Panc1 (cell line): ENCODE measurements at regions not wholly inside any gene's neighbourhood (a gene's known extent, or its start where the extent isn't known, plus 50 kb on each side); places are given as distances from the start of the nearest gene placed in this dataset.

ENCODE experiments used
- CTCF ChIP-seq: fragments of 450-650 bp; IDR thresholded peaks from 2 replicates; pipeline ENCODE4 v1.5.1; 2017; ENCODE audit warnings: mild to moderate bottlenecking
- TCF7L2 ChIP-seq: IDR thresholded peaks from 2 replicates; pipeline ENCODE4 v1.6.1; 2011; ENCODE audit warnings: mild to moderate bottlenecking, low read depth, low read length, inconsistent platforms

- TF ChIP-seq CTCF (no peak), TCF7L2 (no peak)
These were observed 751.5 kb downstream of the MAT2B start for GRCh38 chr5:164256954-164257353.
